ENCODE measurements at regions not wholly inside any gene's neighbourhood (a gene's known extent, or its start where the extent isn't known, plus 50 kb on each side); places are given as distances from the start of the nearest gene placed in this dataset.

- DNase-seq = no peak
These were observed 219.6 kb downstream of the DMRT2 start for GRCh38 chr9:1269533-1270315.

GRCh38 chr9:1271367-1271766 is 221.2 kb downstream of the DMRT2 start:
- DNase-seq = no peak

DNA sequence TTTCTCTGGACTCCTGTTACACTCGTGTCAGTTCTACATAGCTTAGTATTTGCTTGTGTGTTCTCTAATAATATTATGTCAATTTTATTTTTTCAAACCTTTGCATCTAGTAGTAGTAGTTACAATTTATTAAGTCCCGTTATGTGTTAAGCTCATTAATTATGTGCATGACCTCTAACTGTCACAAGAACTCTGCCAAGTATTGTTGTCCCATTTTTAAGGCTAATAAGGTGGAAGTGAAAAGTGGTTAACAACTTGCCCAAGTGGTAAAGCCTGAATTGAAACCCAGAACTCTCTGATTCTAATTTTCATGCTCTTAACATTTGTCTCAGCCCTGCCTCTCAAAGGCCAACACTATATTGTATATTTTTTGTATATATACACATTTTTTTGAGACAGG is 221.6 kb downstream of the DMRT2 start:
- DNase-seq = no peak

GRCh38 chr9:1272488-1272887 is 222.3 kb downstream of the DMRT2 start:
- DNase-seq = no peak

- DNase-seq = no peak
These were observed 223.7 kb downstream of the DMRT2 start for GRCh38 chr9:1273859-1274258.

DNA sequence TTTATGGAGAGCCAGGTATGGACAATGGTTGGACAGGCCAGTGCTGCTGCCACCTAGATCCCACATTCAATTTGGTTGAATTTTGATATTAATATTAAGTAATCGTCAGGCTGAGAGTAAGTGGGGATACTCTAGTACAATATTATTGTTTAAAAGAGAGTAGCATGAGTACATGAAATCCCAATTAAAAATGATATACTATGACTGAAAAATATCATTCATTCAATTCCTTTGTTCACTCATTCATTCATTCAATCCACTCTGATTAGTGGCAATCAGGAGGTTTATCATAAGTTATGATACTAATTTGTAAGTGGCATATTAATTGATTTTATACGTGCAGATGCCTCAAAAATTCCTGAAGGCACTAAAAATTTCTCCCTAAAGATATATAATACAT is 224.2 kb downstream of the DMRT2 start:
- DNase-seq = no peak

DNA sequence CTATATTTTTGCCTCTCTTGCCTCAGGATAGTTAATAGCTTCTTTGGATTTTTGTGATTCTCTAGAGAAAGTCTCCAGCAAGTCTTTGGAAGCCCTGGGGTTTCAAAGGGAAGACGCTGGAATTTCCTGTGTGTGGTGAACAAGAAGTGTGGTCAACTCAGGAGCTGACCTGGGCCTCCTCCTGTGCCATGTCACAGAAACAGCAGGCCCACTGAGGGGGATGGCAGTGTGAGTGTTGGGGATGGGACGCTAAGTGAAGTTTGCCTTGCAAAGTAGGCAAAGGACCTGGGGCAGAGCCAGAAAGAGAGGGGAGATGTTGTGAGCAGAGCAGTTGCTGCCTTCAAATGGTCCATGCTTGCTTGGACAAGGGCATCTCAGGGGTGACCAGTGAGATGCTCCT is 226.3 kb downstream of the DMRT2 start:
- DNase-seq = no peak

GRCh38 chr9:1284727-1285126 is 234.6 kb downstream of the DMRT2 start:
- DNase-seq = no peak

DNA sequence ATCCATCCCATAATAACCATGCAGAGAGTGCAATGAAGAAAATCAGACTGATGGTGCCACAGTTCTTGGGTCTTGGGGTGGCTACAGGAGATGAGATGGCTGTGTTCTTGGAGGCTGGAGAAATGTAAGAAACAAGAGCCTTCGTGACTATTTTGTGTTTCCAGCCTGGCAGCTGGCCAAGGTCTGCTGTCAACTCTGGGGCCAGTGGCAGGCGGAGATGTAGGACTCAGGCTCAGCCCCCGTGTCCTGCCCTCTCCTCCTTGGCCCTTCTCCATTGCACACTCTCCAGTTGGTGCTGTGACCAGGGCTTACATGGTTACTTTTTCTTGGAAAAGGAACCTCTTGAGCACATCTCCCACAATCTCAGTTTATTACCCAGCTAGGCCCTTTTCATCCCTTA is 235.4 kb downstream of the DMRT2 start:
- DNase-seq = no peak

DNA sequence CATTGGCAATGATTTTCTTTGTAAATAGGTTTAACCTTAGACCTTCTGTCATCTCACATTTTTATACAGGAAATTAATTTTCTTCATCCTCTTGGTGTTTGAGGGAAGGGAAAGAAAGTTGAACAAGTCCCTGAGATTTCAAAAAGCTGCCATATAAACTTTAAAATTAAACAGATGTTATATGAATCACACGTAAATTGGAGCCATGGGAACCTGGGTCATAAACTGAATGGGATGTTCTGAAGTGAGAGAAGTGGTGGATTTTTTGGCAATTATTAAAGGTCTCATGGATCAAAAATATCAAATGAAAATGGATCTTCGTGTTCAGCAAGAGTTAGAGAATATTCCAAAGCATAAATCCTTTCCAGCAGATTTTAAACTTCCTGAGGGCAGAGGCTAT is 242.2 kb downstream of the DMRT2 start:
- DNase-seq = no peak

- no peak for DNase-seq
These were observed 244.6 kb downstream of the DMRT2 start for GRCh38 chr9:1294641-1295258.

GRCh38 chr9:1296331-1296730 is 246.2 kb downstream of the DMRT2 start:
- no peak for DNase-seq

- DNase-seq = no peak
These were observed 247.9 kb downstream of the DMRT2 start for GRCh38 chr9:1298046-1298445.

- no peak for DNase-seq
These were observed 250.8 kb downstream of the DMRT2 start for GRCh38 chr9:1300941-1301340.

GRCh38 chr9:1303932-1304331 is 253.8 kb downstream of the DMRT2 start:
- no peak for DNase-seq

DNA sequence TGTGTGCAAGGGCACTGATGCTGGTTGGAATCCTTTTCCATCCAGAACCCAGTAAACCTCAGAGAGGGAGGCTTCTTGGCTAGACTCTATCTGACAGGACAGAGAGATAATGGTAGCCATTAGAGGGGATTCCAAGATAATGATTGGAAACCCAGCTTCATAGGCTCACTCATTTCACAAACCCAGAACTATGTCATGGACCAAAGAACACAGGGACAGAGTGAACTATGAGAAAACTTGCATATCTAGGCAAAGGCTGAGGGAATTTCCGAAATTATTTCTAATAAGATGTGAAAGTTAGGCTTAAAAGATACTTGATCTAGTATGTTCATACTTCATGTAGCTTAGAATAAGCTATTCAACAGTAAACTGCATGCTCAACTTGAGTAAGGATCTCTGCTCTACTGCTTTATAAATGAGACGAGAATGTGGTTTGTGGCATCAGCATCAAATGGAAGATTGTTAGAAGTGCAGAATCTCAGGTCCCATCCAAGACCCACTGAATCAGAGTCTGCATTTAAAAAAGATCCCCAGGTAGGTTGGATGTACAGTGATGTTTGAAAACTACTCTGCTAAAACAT is 261.4 kb downstream of the DMRT2 start:
- DNase-seq = no peak

- no peak for DNase-seq
These were observed 269.3 kb downstream of the DMRT2 start for GRCh38 chr9:1319436-1319835.

GRCh38 chr9:1320051-1320557 is 269.9 kb downstream of the DMRT2 start:
- DNase-seq = no peak

DNA sequence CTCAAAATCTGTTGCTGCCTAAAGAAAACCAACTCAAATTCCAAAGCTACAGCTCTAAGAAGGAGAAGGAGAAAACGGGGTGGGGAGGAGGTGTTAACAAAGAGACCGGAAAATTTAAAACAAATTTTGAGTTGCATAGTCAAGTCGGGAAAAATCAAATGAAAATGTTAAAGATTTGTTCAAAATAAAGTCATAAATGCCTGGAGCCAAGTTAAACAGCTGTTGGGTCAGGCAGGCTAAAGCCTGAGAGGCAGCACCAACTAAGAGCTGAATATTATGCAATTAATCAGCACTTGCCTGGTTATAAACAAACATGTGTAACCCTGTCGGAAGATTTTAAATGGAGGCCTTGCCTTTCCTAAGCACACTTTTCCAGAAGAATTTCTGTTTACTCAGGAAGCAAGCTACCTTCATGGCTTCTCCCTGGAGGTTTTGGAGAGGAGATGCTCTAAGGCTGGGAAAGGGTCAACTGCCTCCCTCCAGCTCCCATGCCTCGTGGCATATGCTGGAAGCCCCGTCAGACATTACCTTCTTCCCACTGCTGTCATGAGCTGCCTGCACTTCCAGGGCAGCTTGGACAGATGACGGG is 270.5 kb downstream of the DMRT2 start:
- no peak for DNase-seq

GRCh38 chr9:1327467-1327866 is 277.3 kb downstream of the DMRT2 start:
- DNase-seq = no peak

GRCh38 chr9:1328341-1328740 is 278.2 kb downstream of the DMRT2 start:
- DNase-seq = no peak

DNA sequence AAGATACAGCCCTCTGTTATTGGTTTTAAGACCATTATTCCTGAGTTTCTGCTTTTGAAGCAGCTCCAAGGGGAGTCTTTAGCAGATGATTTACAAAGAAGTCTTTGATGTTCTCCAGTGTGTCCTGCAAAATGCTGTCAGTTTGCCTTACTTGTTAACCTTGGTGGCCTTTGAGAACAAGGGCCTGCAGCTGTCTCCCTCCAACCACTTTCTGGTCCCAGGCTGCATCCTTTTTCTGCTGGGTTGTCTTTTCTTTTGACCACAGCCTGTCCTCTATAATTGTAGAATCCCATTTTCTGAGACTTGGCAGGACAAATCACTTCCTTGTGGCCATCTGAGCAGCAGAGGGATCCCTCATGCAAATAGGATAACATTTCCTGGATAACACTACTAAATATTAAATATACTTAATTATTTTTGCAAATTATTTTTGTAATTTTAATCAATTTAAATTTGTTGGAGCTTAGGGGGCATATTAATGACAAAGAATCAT is 281.4 kb downstream of the DMRT2 start:
- DNase-seq = no peak

DNA sequence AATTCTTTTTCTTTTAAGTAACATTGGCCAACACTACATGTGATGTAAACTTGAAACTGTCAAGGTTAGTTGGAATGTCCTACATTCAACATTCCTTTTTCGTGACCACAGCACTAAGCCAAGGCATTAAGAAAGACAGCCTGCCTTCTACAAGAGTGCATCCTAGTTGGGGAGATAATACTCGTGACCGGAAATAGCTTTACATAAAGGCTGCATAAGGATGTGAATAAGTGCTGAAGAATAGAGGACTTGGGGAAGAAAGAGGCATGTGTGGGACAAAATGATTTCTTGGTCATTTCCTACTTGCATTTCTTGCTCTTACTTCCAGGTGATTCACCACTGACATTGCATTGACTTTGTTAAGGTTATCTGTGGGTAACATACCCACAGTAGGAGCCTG is 282.0 kb downstream of the DMRT2 start:
- no peak for DNase-seq

DNA sequence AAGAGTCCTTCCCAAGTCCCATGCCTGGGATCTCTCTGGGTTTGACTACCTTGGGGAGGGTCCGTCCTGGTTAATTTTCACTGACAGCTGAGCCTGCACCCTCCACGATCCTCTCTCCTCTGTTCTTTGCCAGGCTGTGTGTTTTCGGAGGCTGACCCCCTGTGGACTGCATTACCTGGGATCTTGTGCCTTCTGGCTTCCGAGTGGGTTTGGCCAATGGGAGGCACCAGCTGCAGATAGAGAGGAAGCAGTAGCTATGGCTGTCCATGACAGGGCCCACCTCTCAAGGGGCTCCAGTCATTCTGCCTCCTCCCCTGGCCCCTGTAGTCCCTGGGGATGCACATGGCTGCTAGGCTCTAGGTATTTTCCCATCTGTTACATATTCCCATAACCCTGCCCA is 285.0 kb downstream of the DMRT2 start:
- DNase-seq = no peak

Data from hematopoietic multipotent progenitor cell treated with erythropoietin and hydrocortisone succinate and interleukin-3 and kit ligand, for 4 days (in vitro differentiated cells).